CD4-positive, CD25-positive, alpha-beta regulatory T cell (primary cell): ENCODE measurements at regions not wholly inside any gene's neighbourhood (a gene's known extent, or its start where the extent isn't known, plus 50 kb on each side); places are given as distances from the start of the nearest gene placed in this dataset.
"Not testable (repeated sequence)": the region's sequence is repeated elsewhere in the genome, so short reads cannot be mapped to it uniquely, and the experiment has no call there.

ENCODE experiments used
- ATAC-seq, 2 donors: fragments of 150-1000 bp; cut with Tn5 transposase; one replicate each; pipeline ENCODE4 v1.10.0; 2021; ENCODE audit warnings: low read depth in 2 of 2, moderate number of reproducible peaks in 2 of 2, moderate library complexity in 1 of 2
- DNase-seq, 3 donors: peaks; one replicate each; pipeline versions ENCODE4 v3.0.0 to v3.0.0-alpha.2; 2012 to 2022; ENCODE audit warnings: mixed read lengths in 1 of 3
- H3K27ac ChIP-seq: one replicate; pipeline ENCODE4 v1.7.0; 2013; ENCODE audit warnings: mild to moderate bottlenecking, low read length; ENCODE audit not compliant: insufficient read depth, poor library complexity, severe bottlenecking
- H3K27me3 ChIP-seq: one replicate; pipeline ENCODE4 v1.7.0; 2013; ENCODE audit warnings: low read length; ENCODE audit not compliant: control insufficient read depth, insufficient read depth
- H3K36me3 ChIP-seq: one replicate; pipeline ENCODE4 v1.7.0; 2013; ENCODE audit warnings: mild to moderate bottlenecking, low read length, moderate library complexity; ENCODE audit not compliant: control insufficient read depth, insufficient read depth
- H3K4me1 ChIP-seq: 2 replicates; pipeline ENCODE4 v1.7.0; 2013; ENCODE audit warnings: mild to moderate bottlenecking, low read length; ENCODE audit not compliant: insufficient read depth, control insufficient read depth, poor library complexity, severe bottlenecking
- H3K4me3 ChIP-seq: one replicate; pipeline ENCODE4 v1.7.0; 2013; ENCODE audit warnings: low read depth, mild to moderate bottlenecking, low read length, moderate library complexity
- H3K9me3 ChIP-seq, 2 experiments: 1 replicate in 1 of 2; 2 replicates in 1 of 2; pipeline ENCODE4 v1.7.0; 2013; ENCODE audit warnings: low read length in 2 of 2, mild to moderate bottlenecking in 1 of 2, moderate library complexity in 1 of 2; ENCODE audit not compliant: control insufficient read depth in 2 of 2
- H3K27ac Mint-ChIP-seq, 3 donors: one replicate each; pipeline ENCODE4 v1.8.0; 2020 to 2022; ENCODE audit warnings: mild to moderate bottlenecking in 3 of 3, mixed read lengths in 3 of 3, moderate library complexity in 2 of 3
- H3K27me3 Mint-ChIP-seq: one replicate; pipeline ENCODE4 v1.8.0; 2022; ENCODE audit warnings: mild to moderate bottlenecking, mixed read lengths
- H3K36me3 Mint-ChIP-seq: one replicate; pipeline ENCODE4 v1.8.0; 2020; ENCODE audit warnings: mixed read lengths
- H3K4me1 Mint-ChIP-seq, 4 donors: one replicate each; pipeline ENCODE4 v1.8.0; 2020 to 2022; ENCODE audit warnings: mixed read lengths in 4 of 4, mild to moderate bottlenecking in 1 of 4
- H3K4me3 Mint-ChIP-seq, 4 donors: one replicate each; pipeline ENCODE4 v1.8.0; 2020 to 2022; ENCODE audit warnings: mild to moderate bottlenecking in 4 of 4, mixed read lengths in 4 of 4, moderate library complexity in 3 of 4
- H3K9me3 Mint-ChIP-seq, 7 donors: one replicate each; pipeline ENCODE4 v1.8.0; 2020 to 2022; ENCODE audit warnings: mixed read lengths in 7 of 7, mild to moderate bottlenecking in 3 of 7, moderate library complexity in 2 of 7

DNA sequence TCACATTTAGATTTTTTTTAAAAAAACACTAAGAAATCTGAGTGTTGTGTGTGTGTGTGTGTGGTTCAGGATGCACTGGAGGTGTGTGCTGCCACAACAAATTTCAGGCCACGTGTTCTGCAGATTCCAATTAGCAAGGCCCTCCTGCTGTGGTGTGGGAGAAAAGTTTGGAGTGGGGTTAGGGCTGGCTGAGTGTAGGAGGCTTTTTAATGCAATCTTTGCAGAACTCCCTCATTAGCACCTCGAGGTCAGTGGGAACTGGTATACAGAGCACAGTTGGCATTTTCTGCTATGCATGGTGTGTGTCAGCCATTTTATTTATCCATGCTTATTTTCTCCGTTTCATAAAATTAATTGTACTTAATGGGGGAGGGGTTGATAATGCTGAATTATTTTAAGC is 187.6 kb downstream of the SOX4 start:
- H3K27ac ChIP-seq = no peak overlapping the region
- H3K4me3 ChIP-seq = no peak overlapping the region
- H3K4me3 Mint-ChIP-seq = no peak overlapping the region
- no peaks in the 10 kb centered on the region for H3K36me3 ChIP-seq
- H3K27ac Mint-ChIP-seq = no peak overlapping the region
- DNase-seq (no peak), ATAC-seq (no peak)
- H3K4me1 Mint-ChIP-seq = no peaks in the 10 kb centered on the region
- no peaks in the 10 kb centered on the region for H3K27me3 Mint-ChIP-seq
- H3K27me3 ChIP-seq = no peaks in the 10 kb centered on the region
- H3K9me3 Mint-ChIP-seq = no peaks in the 10 kb centered on the region
- H3K9me3 ChIP-seq = no peaks in the 10 kb centered on the region
- H3K36me3 Mint-ChIP-seq = no peaks in the 10 kb centered on the region
- no peaks in the 10 kb centered on the region for H3K4me1 ChIP-seq

DNA sequence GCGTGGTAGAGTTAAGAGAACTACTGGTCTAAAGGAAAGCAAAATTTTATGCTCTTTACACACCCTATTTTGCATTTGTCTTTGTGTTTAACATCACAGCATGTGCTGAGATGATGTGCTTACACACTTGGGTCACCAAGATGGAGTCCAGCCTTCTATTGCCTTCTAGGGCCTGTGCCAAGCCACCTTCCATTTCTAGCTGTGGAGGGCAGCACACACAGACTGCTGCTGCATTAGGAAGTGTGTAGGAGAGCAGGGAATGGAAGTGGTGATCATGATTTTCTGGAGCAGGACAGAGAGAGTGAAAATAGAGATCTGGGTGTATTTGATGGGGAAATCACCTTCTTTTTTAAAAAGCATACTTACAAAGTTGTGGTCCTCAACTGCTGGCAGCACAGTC is 191.6 kb downstream of the SOX4 start:
- Histone ChIP-seq H3K4me3 (no peak overlapping the region), H3K27ac (no peak overlapping the region), H3K36me3 (no peaks in the 10 kb centered on the region), H3K27me3 (no peaks in the 10 kb centered on the region), H3K4me1 (no peaks in the 10 kb centered on the region), H3K9me3 (no peaks in the 10 kb centered on the region)
- ATAC-seq (no peak), DNase-seq (no peak)
- H3K9me3 Mint-ChIP-seq = peaks cover 0 to 4% (median 0%) of the 10 kb centered on the region in 7 donors
- no peaks in the 10 kb centered on the region for H3K27me3 Mint-ChIP-seq
- no peak overlapping the region for H3K27ac Mint-ChIP-seq
- no peak overlapping the region for H3K4me3 Mint-ChIP-seq
- H3K36me3 Mint-ChIP-seq = no peaks in the 10 kb centered on the region
- H3K4me1 Mint-ChIP-seq = no peaks in the 10 kb centered on the region

DNA sequence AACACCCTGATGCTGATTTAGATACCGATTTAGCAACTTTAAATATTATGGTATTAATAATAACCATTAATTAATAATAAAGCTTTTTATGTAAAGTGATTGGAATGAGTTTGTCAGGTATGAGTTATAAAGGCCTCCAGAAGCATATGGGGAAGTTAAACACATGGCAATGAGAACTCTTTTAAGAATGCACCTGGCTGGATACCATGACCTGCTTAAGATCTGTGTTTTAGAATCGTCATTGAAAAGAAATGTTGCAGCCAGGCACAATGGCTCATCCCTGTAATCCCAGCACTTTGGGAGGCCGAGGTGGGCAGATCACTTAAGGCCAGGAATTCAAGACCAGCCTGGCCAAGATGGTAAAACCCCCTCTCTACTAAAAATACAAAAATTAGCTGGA is 197.5 kb downstream of the SOX4 start:
- no peak for ATAC-seq
- Histone ChIP-seq H3K4me1 (no peaks in the 10 kb centered on the region), H3K36me3 (no peaks in the 10 kb centered on the region), H3K9me3 (no peaks in the 10 kb centered on the region), H3K27ac (no peak overlapping the region), H3K4me3 (no peak overlapping the region), H3K27me3 (no peaks in the 10 kb centered on the region)
- no peaks in the 10 kb centered on the region for H3K4me1 Mint-ChIP-seq
- peaks cover 0 to 4% (median 0%) of the 10 kb centered on the region in 7 donors for H3K9me3 Mint-ChIP-seq
- no peak overlapping the region for H3K4me3 Mint-ChIP-seq
- DNase-seq = no peak
- no peak overlapping the region for H3K27ac Mint-ChIP-seq
- no peaks in the 10 kb centered on the region for H3K27me3 Mint-ChIP-seq
- H3K36me3 Mint-ChIP-seq = no peaks in the 10 kb centered on the region

DNA sequence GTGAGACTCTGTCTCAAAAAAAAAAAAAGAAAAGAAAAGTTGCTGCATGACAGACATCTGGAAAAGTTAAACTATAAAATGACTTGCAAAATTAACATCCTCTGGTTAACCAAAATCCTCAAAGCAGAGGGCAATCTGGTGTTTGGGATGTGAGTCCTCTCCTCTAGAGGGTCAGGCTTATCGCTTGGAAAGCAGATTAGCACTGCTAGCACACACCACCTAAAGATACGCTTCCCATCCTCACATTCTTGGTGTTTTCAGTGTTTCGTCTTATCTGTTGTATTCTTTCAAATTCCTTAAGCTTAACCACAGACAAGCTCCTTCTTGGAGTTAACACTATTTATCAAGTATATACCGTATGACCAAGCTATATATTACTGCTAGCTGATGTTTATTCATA is 198.0 kb downstream of the SOX4 start:
- no peaks in the 10 kb centered on the region for H3K4me1 ChIP-seq
- DNase-seq (no peak), ATAC-seq (no peak)
- no peaks in the 10 kb centered on the region for H3K9me3 ChIP-seq
- no peaks in the 10 kb centered on the region for H3K27me3 ChIP-seq
- no peak overlapping the region for H3K27ac Mint-ChIP-seq
- H3K27ac ChIP-seq = no peak overlapping the region
- H3K36me3 ChIP-seq = no peaks in the 10 kb centered on the region
- H3K9me3 Mint-ChIP-seq = peaks cover 0 to 4% (median 0%) of the 10 kb centered on the region in 7 donors
- H3K4me3 ChIP-seq = no peak overlapping the region
- no peaks in the 10 kb centered on the region for H3K36me3 Mint-ChIP-seq
- H3K4me3 Mint-ChIP-seq = no peak overlapping the region
- H3K4me1 Mint-ChIP-seq = no peaks in the 10 kb centered on the region
- H3K27me3 Mint-ChIP-seq = no peaks in the 10 kb centered on the region

DNA sequence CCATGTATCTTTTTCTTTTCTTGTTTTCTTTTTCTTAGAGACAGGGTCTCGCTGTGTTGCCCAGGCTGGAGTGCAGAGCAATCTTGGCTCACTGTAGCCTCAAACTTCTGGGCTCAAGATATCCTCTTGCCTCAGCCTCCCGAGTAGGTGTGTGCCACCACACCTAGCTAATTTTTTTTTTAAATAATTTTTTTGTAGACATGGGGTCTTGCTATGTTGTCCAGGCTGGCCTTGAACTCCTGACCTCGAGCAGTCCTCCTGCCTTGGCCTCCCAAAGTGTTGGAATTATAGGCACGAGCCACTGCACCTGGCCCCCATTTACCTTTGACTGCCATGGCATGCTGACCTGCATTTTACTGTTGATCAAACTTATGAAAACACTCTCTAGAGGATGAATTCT is 198.6 kb downstream of the SOX4 start:
- Mint-ChIP-seq H3K4me3 (no peak overlapping the region), H3K4me1 (no peaks in the 10 kb centered on the region), H3K36me3 (no peaks in the 10 kb centered on the region), H3K27me3 (no peaks in the 10 kb centered on the region), H3K27ac (no peak overlapping the region), H3K9me3 (peaks cover 0 to 4% (median 0%) of the 10 kb centered on the region in 7 donors)
- no peaks in the 10 kb centered on the region for H3K27me3 ChIP-seq
- no peak overlapping the region for H3K27ac ChIP-seq
- DNase-seq (no peak), ATAC-seq (no peak)
- H3K9me3 ChIP-seq = no peaks in the 10 kb centered on the region
- no peak overlapping the region for H3K4me3 ChIP-seq
- H3K4me1 ChIP-seq = no peaks in the 10 kb centered on the region
- no peaks in the 10 kb centered on the region for H3K36me3 ChIP-seq

DNA sequence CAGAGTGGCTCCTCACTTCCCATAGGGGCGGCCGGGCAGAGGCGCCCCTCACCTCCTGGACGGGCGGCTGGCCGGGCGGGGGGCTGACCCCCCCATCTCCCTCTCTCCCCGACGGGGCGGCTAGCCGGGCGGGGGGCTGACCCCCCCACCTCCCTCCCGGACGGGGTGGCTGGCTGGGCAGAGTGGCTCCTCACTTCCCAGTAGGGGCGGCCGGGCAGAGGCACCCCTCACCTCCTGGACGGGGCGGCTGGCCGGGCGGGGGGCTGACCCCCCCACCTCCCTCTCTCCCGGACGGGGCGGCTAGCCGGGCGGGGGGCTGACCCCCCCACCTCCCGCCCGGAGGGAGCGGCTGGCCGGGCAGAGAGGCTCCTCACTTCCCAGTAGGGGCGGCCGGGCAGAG is 203.4 kb downstream of the SOX4 start:
- H3K4me1 ChIP-seq, ATAC-seq, H3K4me3 ChIP-seq, H3K36me3 Mint-ChIP-seq, H3K27me3 ChIP-seq, H3K27ac ChIP-seq, H3K27me3 Mint-ChIP-seq, H3K27ac Mint-ChIP-seq, H3K36me3 ChIP-seq, DNase-seq, H3K9me3 ChIP-seq, H3K4me1 Mint-ChIP-seq, H3K9me3 Mint-ChIP-seq, H3K4me3 Mint-ChIP-seq: not testable (repeated sequence)

DNA sequence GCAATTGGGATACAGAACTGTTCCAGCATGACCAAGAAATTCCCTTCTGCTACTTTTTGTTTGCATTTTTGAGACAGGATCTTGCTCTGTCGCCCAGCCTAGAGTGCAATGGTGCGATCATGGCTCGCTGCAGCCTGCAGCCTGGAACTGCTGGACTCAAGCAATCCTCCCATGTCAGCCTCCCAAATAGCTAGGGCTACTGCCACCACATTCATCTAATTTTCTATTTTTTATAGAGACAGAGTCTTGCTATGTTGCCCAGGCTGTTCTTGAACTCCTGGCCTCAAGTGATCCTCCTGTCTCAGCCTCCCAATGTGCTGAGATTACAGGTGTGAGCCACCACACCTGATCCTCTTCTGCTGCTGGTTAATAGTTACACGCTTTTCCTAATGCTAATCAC is 204.9 kb downstream of the SOX4 start:
- H3K9me3 Mint-ChIP-seq = peaks cover 0 to 4% (median 0%) of the 10 kb centered on the region in 7 donors
- no peaks in the 10 kb centered on the region for H3K4me1 Mint-ChIP-seq
- DNase-seq (no peak), ATAC-seq (no peak)
- no peaks in the 10 kb centered on the region for H3K27me3 Mint-ChIP-seq
- Histone ChIP-seq H3K9me3 (no peaks in the 10 kb centered on the region), H3K27me3 (no peaks in the 10 kb centered on the region), H3K27ac (no peak overlapping the region), H3K36me3 (no peaks in the 10 kb centered on the region), H3K4me1 (no peaks in the 10 kb centered on the region), H3K4me3 (no peak overlapping the region)
- no peaks in the 10 kb centered on the region for H3K36me3 Mint-ChIP-seq
- H3K4me3 Mint-ChIP-seq = no peak overlapping the region
- no peak overlapping the region for H3K27ac Mint-ChIP-seq

DNA sequence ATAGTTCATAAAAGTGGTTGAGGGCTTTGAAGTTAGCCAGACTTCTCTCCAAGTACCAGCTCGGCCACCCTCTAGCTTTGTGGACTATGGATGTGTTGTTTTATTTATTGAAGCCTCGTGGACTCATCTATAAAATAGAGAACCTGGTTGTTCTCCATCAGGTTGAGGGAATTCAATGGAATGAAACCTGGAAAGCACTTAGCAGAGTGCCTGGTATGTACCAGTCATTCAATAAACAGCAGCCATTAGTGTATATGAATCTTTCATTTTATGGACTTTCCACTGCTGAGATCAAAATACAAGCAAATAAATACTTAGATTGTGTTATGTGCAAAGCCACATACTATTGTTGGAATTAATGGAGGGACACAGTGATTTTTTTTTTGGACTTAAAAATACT is 206.8 kb downstream of the SOX4 start:
- H3K9me3 Mint-ChIP-seq = peaks cover 0 to 4% (median 0%) of the 10 kb centered on the region in 7 donors
- H3K27ac Mint-ChIP-seq = no peak overlapping the region
- no peaks in the 10 kb centered on the region for H3K36me3 Mint-ChIP-seq

More for the DNA sequence above, 206.8 kb downstream of the SOX4 start:
- Mint-ChIP-seq H3K4me1 (no peaks in the 10 kb centered on the region), H3K27me3 (peaks cover 5% of the 10 kb centered on the region), H3K4me3 (no peak overlapping the region)
- H3K9me3 ChIP-seq = no peaks in the 10 kb centered on the region
- ATAC-seq (no peak), DNase-seq (no peak)
- H3K4me3 ChIP-seq = no peak overlapping the region
- no peaks in the 10 kb centered on the region for H3K4me1 ChIP-seq
- no peaks in the 10 kb centered on the region for H3K27me3 ChIP-seq
- no peaks in the 10 kb centered on the region for H3K36me3 ChIP-seq
- H3K27ac ChIP-seq = no peak overlapping the region
